Fibroblast of villous mesenchyme (primary cell): ENCODE measurements at regions not wholly inside any gene's neighbourhood (a gene's known extent, or its start where the extent isn't known, plus 50 kb on each side); places are given as distances from the start of the nearest gene placed in this dataset. TPM values are rescaled to one million over a fixed set of nuclear protein-coding genes. Genes with fewer than 3 reads are reported as not detected.
"Not testable (repeated sequence)": the region's sequence is repeated elsewhere in the genome, so short reads cannot be mapped to it uniquely, and the experiment has no call there.

Experiments used
- DNase-seq: peaks from one replicate; pipeline ENCODE4 v3.0.0-alpha.2; 2010; ENCODE audit warnings: low read depth
- H3K4me3 ChIP-seq: 2 replicates; pipeline ENCODE4 v1.5.1; 2011; ENCODE audit warnings: low read depth, mild to moderate bottlenecking, low read length
- small RNA-seq: library from RNA; depleted of rRNA; stranded (forward); fragments of <200 nt; gene quantifications from one replicate; pipeline ENCODE3, GENCODE V24; 2012
- TF ChIP-seq, protein P1 (sequence below): IDR thresholded peaks from 2 replicates; pipeline ENCODE4 v1.5.1; 2012; ENCODE audit warnings: low read depth, mild to moderate bottlenecking, low read length; ENCODE audit not compliant: insufficient read depth

DNA sequence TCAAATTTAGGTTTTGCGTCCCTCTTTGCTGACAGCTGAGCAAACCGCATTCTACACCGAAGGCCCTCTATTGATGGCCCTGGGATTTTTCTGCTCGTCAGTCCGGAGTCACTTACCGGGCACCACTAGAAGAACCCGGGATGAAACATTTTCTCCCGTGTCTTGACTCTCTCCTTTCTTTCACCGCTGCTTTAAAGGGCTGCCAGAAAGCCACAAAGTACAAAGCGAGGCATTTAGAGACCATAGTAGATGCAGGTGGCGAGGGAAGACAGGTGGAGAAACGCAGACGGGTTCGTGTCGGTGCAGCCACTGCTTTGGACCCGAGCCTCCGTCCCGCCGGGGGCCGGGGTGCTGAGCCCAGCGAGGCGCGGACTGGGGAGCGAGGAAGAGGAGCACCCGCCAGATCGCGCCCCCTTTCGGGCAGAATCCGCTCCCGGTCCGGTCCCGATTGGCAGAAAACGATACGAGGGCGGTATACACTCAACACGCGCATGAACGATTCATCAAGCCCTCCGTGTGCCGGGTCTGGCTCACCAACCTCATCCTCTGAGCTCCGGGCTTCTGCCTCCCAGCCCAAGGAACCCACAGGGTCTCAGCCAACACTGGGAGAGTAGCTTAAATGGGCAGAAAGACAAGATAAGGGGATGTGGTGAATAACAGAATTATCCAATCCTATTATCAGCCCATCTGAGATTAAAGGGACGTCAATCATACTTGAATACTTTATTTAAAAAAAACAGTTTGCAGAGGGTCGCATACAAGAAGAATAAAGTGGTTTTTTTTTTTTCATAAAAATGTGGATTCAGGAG lies 84.9 kb downstream of the TRIM27 start:
- H3K4me3 ChIP-seq: peak overlapping the region; percentile 82
- TF ChIP-seq, protein P1, sequence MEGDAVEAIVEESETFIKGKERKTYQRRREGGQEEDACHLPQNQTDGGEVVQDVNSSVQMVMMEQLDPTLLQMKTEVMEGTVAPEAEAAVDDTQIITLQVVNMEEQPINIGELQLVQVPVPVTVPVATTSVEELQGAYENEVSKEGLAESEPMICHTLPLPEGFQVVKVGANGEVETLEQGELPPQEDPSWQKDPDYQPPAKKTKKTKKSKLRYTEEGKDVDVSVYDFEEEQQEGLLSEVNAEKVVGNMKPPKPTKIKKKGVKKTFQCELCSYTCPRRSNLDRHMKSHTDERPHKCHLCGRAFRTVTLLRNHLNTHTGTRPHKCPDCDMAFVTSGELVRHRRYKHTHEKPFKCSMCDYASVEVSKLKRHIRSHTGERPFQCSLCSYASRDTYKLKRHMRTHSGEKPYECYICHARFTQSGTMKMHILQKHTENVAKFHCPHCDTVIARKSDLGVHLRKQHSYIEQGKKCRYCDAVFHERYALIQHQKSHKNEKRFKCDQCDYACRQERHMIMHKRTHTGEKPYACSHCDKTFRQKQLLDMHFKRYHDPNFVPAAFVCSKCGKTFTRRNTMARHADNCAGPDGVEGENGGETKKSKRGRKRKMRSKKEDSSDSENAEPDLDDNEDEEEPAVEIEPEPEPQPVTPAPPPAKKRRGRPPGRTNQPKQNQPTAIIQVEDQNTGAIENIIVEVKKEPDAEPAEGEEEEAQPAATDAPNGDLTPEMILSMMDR: peak; percentile 63
- DNase-seq: peak; percentile 74

DNA sequence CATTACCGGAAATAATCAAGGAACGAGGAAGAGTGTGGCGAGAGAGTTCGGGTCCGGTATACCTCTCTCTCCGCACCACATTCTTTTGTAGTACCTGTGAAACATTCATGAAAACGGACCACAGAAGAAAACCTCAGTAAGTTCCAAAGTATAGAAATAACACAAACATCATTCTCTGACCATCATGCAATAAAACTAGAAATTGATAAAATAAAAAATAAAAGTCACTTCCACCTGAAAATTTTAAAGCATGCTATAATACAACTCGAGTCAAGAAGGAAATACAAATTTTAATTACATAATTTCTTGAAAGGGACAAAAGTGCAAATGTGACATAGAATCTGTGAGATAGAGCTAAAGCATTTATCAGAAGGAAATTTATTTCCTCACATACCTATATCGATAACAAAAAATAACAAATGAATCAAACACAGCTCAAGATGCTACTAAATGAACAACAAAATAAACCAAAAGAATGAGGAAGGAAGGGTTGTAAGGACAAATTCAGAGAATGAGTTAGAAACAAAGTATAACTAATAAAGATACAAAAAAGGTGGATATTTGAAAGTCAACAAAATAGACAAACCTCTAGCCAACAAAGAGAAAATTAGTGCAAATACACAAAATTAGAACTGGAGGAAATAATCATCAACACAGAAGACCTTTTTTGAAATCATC lies 84.2 kb downstream of the TRIM27 start:
- no peak for DNase-seq
- H3K4me3 ChIP-seq: peak overlapping the region; percentile 82
- TF ChIP-seq, protein P1: no peak

DNA sequence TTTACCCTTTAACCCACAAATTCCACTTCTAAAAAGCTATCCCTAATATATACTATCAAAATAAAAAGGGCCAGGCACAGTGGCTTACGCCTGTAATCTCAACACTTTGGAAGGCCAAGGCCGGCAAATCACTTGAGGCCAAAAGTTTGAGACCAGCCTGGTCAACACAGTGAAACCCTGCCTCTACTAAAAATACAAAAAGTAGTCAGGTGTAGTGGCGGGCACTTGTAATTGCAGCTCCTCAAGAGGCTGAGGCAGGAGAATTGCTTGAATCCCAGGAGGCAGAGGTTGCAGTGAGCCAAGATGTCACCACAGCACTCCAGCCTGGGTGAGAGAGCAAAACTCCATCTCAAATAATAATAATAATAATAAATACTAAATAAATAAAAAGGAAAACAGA lies 82.5 kb downstream of the TRIM27 start:
- DNase-seq: no peak
- no peak overlapping the region for H3K4me3 ChIP-seq
- TF ChIP-seq, protein P1: no peak

DNA sequence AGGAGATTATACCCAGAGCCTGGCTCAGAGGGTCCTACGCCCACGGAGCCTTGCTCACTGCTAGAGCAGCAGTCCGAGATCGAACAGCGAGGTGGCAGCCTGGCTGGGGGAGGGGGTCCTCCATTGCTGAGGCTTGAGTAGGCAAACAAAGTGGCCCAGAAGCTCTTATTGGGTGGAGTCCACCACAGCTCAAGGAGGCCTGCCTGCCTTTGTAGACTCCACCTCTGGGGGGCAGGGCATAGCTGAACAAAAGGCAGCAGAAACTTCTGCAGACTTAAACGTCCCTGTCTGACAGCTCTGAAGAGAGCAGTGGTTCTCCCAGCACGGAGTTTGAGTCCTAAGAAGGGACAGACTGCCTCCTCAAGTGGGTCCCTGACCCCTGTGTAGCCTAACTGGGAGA lies 75.0 kb downstream of the TRIM27 start:
- DNase-seq, H3K4me3 ChIP-seq: not testable (repeated sequence)

Small RNA genes in the stretch of these regions (small RNA-seq; reads per million reads assigned to genes)
- gene AL121932.1: not detected
